ENCODE measurements at regions not wholly inside any gene's neighbourhood (a gene's known extent, or its start where the extent isn't known, plus 50 kb on each side); places are given as distances from the start of the nearest gene placed in this dataset.

DNA sequence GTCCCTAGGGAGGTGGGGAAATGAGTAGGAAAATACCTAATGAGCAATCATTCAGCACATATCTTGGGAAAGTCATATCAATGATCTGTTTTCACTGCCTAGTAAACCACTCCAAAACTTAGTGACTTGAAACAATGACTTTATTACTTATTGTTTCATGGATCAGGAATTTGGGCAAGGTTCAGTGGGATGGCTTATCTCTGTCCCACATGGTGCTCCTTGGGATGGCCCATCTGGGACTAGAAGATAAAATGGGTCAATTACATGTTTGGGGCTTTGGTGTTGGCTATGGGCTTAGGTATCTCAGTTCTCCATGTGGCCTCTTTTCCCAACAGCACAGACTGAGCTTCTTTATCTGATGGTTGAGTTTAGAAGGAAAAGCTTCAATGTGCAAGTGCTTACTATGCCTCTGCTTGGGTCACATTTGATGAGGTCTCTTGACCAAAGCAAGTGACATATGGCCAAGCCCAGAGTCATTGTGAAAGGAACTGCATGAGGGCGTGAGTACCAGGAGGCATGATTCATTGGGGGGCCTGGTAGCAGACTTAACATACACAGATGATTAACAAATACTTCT lies 218.1 kb upstream of the TNP1 start:
- no peaks in the 10 kb centered on the region for H4K20me1 ChIP-seq (ENCODE audit: control insufficient read depth, insufficient read depth, low read depth, low read length)
- no peak overlapping the region for H3K4me2 ChIP-seq (ENCODE audit: low read length)
- no peak overlapping the region for H3K27ac ChIP-seq (ENCODE audit: low read depth, low read length)
- no peaks in the 10 kb centered on the region for H3K4me1 ChIP-seq (ENCODE audit: control insufficient read depth, low read length)
- H3F3A ChIP-seq (ENCODE audit: control insufficient read depth, insufficient read depth), result no peaks in the 10 kb centered on the region
- peaks cover 3% of the 10 kb centered on the region; the same call in 1 of the 2 replicates for H3K27me3 ChIP-seq (ENCODE audit: control insufficient read depth, low read length)
- TF ChIP-seq CTCF (IDR thresholded peaks at IDR 0.05; ENCODE audit: low read depth, low read length, poor library complexity, severe bottlenecking) (no peak), EZH2phosphoT487 (IDR thresholded peaks at IDR 0.05; ENCODE audit: borderline replicate concordance, low read length) (no peak)
- no peaks in the 10 kb centered on the region for H3K36me3 ChIP-seq (ENCODE audit: control insufficient read depth, low read length)
- no peak overlapping the region for H3K4me3 ChIP-seq (ENCODE audit: low read length)
- no peaks in the 10 kb centered on the region for H3K9me3 ChIP-seq (ENCODE audit: control insufficient read depth, insufficient read depth, low read length)
- no peaks in the 10 kb centered on the region for H3K79me2 ChIP-seq (ENCODE audit: control insufficient read depth, low read length)
- H3K9me2 ChIP-seq (replicated peaks; ENCODE audit: control insufficient read depth, low read length), result no peaks in the 10 kb centered on the region

DNA sequence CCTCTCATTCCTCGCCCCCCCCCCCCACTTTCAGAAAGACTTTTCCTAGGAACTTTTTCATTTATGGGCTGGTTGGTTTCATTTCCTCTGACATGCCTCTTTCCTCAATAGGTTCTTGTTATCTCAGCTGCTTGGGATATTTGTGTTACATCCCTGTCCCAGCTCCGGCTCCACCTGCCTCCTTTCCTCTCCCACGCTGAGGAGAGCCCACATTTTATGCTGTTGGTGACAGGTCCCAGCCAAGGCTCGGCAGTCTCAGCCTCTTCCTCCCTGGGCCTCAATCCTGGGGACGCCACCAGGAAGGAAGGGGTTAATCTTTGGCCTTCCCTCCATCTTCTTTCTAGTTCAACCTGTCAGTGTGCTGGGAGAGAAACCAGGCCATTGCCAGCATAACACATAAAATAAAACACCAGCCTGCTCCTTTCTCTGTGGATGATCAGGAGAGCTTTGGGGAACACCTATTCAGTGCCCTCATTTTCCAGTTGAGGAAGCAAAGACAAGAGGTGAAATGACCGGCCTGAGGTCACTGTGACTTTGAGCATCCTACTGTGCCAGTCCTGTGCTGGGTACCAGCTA lies 216.9 kb upstream of the TNP1 start:
- H3K4me1 ChIP-seq (ENCODE audit: control insufficient read depth, low read length), result no peaks in the 10 kb centered on the region
- H3K4me3 ChIP-seq (ENCODE audit: low read length), result no peak overlapping the region
- no peak overlapping the region for H3K4me2 ChIP-seq (ENCODE audit: low read length)
- no peaks in the 10 kb centered on the region for H3K79me2 ChIP-seq (ENCODE audit: control insufficient read depth, low read length)
- no peaks in the 10 kb centered on the region for H3K9me2 ChIP-seq (replicated peaks; ENCODE audit: control insufficient read depth, low read length)
- H3K27ac ChIP-seq (ENCODE audit: low read depth, low read length), result no peak overlapping the region
- 0 out of 2 replicates have a peak, but pooled peaks cover 3% of the 10 kb centered on the region for H3K27me3 ChIP-seq (ENCODE audit: control insufficient read depth, low read length)
- H3K9me3 ChIP-seq (ENCODE audit: control insufficient read depth, insufficient read depth, low read length), result no peaks in the 10 kb centered on the region
- H3F3A ChIP-seq (ENCODE audit: control insufficient read depth, insufficient read depth), result no peaks in the 10 kb centered on the region
- H4K20me1 ChIP-seq (ENCODE audit: control insufficient read depth, insufficient read depth, low read depth, low read length), result no peaks in the 10 kb centered on the region
- TF ChIP-seq EZH2phosphoT487 (IDR thresholded peaks at IDR 0.05; ENCODE audit: borderline replicate concordance, low read length) (no peak), CTCF (IDR thresholded peaks at IDR 0.05; ENCODE audit: low read depth, low read length, poor library complexity, severe bottlenecking) (no peak)
- H3K36me3 ChIP-seq (ENCODE audit: control insufficient read depth, low read length), result no peaks in the 10 kb centered on the region

DNA sequence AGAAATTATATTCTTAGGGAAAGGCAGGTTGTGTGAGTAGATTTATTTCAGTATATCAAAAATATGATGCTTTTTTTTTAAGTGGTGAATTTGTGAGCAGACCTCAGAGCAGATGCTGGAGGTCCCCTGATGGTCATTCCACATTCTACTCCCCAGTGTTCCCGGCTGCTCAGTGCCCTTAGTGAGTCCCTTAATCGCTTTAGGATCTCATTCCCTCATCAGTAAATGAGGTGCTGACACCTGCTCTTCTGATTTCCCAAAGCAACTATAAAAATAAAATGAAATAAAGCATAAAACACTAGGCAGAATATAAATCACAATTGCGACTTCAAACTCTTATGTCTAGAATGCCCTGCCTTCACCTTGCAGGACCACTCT lies 216.2 kb upstream of the TNP1 start:
- H3K27ac ChIP-seq (ENCODE audit: low read depth, low read length), result no peak overlapping the region
- no peaks in the 10 kb centered on the region for H3K4me1 ChIP-seq (ENCODE audit: control insufficient read depth, low read length)
- H3K9me2 ChIP-seq (replicated peaks; ENCODE audit: control insufficient read depth, low read length), result no peaks in the 10 kb centered on the region
- H3K36me3 ChIP-seq (ENCODE audit: control insufficient read depth, low read length), result no peaks in the 10 kb centered on the region
- H3K9me3 ChIP-seq (ENCODE audit: control insufficient read depth, insufficient read depth, low read length), result no peaks in the 10 kb centered on the region
- TF ChIP-seq CTCF (IDR thresholded peaks at IDR 0.05; ENCODE audit: low read depth, low read length, poor library complexity, severe bottlenecking) (no peak), EZH2phosphoT487 (IDR thresholded peaks at IDR 0.05; ENCODE audit: borderline replicate concordance, low read length) (no peak)
- no peak overlapping the region for H3K4me2 ChIP-seq (ENCODE audit: low read length)
- H3F3A ChIP-seq (ENCODE audit: control insufficient read depth, insufficient read depth), result no peaks in the 10 kb centered on the region
- 0 out of 2 replicates have a peak, but pooled peaks cover 2% of the 10 kb centered on the region for H3K27me3 ChIP-seq (ENCODE audit: control insufficient read depth, low read length)
- H3K4me3 ChIP-seq (ENCODE audit: low read length), result no peak overlapping the region
- no peaks in the 10 kb centered on the region for H3K79me2 ChIP-seq (ENCODE audit: control insufficient read depth, low read length)
- no peaks in the 10 kb centered on the region for H4K20me1 ChIP-seq (ENCODE audit: control insufficient read depth, insufficient read depth, low read depth, low read length)

Measured in DOHH2 (cell line).